PC-3 (cell line): ENCODE measurements at regions not wholly inside any gene's neighbourhood (a gene's known extent, or its start where the extent isn't known, plus 50 kb on each side); places are given as distances from the start of the nearest gene placed in this dataset.

Experiments used
- CTCF ChIP-seq: fragments of 300-600 bp; sonication (generic); conservative IDR thresholded peaks from 2 replicates; pipeline ENCODE4 v1.5.1; 2017; ENCODE audit warnings: antibody characterized with exemption, low read depth, mild to moderate bottlenecking, low read length
- EZH2phosphoT487 ChIP-seq: fragments of 300-600 bp; sonication (generic); IDR thresholded peaks from 2 replicates; pipeline ENCODE4 v1.6.1; 2018; ENCODE audit warnings: mild to moderate bottlenecking, antibody characterized with exemption, low read length, borderline replicate concordance

GRCh38 chr1:228937351-228937750, 202.1 kb downstream of the RHOU start:
- TF ChIP-seq CTCF (no peak), EZH2phosphoT487 (no peak)
